ENCODE measurements at regions not wholly inside any gene's neighbourhood (a gene's known extent, or its start where the extent isn't known, plus 50 kb on each side); places are given as distances from the start of the nearest gene placed in this dataset.

GRCh38 chr6:137434640-137435039 lies 59.6 kb downstream of the OLIG3 start:
- Histone ChIP-seq H3K36me3 (no peaks in the 10 kb centered on the region), H3K9me3 (no peaks in the 10 kb centered on the region), H3K4me1 (no peaks in the 10 kb centered on the region), H3K4me3 (no peak overlapping the region), H3K27me3 (no peaks in the 10 kb centered on the region), H3K27ac (no peak overlapping the region)
- intact Hi-C loops (cut with DNase I) = no loop called here
- DNase-seq = no peak
- no peak for TF ChIP-seq CTCF (IDR thresholded peaks at IDR 0.05)
- ATAC-seq = no peak

- H3K27me3 ChIP-seq = no peaks in the 10 kb centered on the region
- no peak overlapping the region for H3K4me3 ChIP-seq
- H3K4me1 ChIP-seq = no peaks in the 10 kb centered on the region
- H3K27ac ChIP-seq = no peak overlapping the region
- no peak for DNase-seq
- no peaks in the 10 kb centered on the region for H3K9me3 ChIP-seq
- H3K36me3 ChIP-seq = no peaks in the 10 kb centered on the region
- TF ChIP-seq CTCF (IDR thresholded peaks at IDR 0.05) = no peak
- intact Hi-C loops (cut with DNase I) = no loop called here
- ATAC-seq = no peak
Observed at GRCh38 chr6:137432054-137432611, 62.1 kb downstream of the OLIG3 start.

- Histone ChIP-seq H3K36me3 (no peaks in the 10 kb centered on the region), H3K27me3 (no peaks in the 10 kb centered on the region), H3K4me3 (no peak overlapping the region), H3K27ac (no peak overlapping the region), H3K4me1 (no peaks in the 10 kb centered on the region), H3K9me3 (no peaks in the 10 kb centered on the region)
- no peak for TF ChIP-seq CTCF (IDR thresholded peaks at IDR 0.05)
- ATAC-seq (no peak), DNase-seq (no peak)
- intact Hi-C loops (cut with DNase I) = no loop called here
Observed at GRCh38 chr6:137430954-137431353, 63.2 kb downstream of the OLIG3 start.

- Histone ChIP-seq H3K4me1 (no peaks in the 10 kb centered on the region), H3K9me3 (no peaks in the 10 kb centered on the region), H3K27ac (no peak overlapping the region), H3K36me3 (no peaks in the 10 kb centered on the region), H3K4me3 (no peak overlapping the region), H3K27me3 (no peaks in the 10 kb centered on the region)
- DNase-seq (no peak), ATAC-seq (no peak)
- TF ChIP-seq CTCF (IDR thresholded peaks at IDR 0.05) = no peak
- intact Hi-C loops (cut with DNase I) = no loop called here
Observed at GRCh38 chr6:137427656-137428290, 66.4 kb downstream of the OLIG3 start.

GRCh38 chr6:137426007-137426689 lies 68.0 kb downstream of the OLIG3 start:
- Histone ChIP-seq H3K9me3 (no peaks in the 10 kb centered on the region), H3K36me3 (no peaks in the 10 kb centered on the region), H3K4me1 (no peaks in the 10 kb centered on the region), H3K27ac (no peak overlapping the region), H3K27me3 (no peaks in the 10 kb centered on the region), H3K4me3 (no peak overlapping the region)
- intact Hi-C loops (cut with DNase I) = no loop called here
- no peak for TF ChIP-seq CTCF (IDR thresholded peaks at IDR 0.05)
- DNase-seq = no peak
- ATAC-seq = no peak

Data from left lung (tissue), 4 donors.